Left ventricle myocardium superior (tissue), 1 donor: ENCODE measurements at regions not wholly inside any gene's neighbourhood (a gene's known extent, or its start where the extent isn't known, plus 50 kb on each side); places are given as distances from the start of the nearest gene placed in this dataset.
"Not testable (repeated sequence)": the region's sequence is repeated elsewhere in the genome, so short reads cannot be mapped to it uniquely, and the experiment has no call there.

Experiments
- ATAC-seq: fragments of 200-7000 bp; cut with Tn5 transposase; one replicate; pipeline ENCODE4 v1.9.1; 2020; ENCODE audit warnings: mild to moderate bottlenecking, moderate library complexity
- DNase-seq: peaks from one replicate; pipeline ENCODE4 v3.0.0-alpha.2; 2020
- intact Hi-C: fragments of 100-400 bp; cut with micrococcal nuclease; formaldehyde crosslinking; loops from one replicate; pipeline ENCODE4 v1.11.0; 2022
- donor health status: DM: no; HTN: yes; CAD: no; lungs with severe emphysema.

DNA sequence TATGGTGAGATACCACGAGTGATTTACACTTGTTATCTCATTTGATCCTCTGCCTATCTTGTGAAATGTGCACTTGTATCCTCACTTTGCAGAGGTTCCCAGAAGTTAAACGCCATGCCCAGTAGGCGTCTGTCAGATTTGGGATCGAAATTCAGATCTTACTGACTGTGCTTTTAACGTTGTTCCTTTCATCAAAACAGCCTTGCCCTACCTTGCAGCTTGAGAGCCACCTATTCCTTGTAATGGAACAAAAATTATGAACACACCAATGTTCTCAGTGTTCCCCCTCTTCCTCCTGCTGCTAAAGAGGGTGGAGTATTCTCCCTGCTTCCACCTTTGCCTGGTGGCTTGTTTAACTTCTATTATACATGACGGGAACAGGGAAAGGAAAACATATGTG, 257.0 kb downstream of the MSX2 start:
- DNase-seq: no peak
- no peak for ATAC-seq
- intact Hi-C loops: no loop called here

GRCh38 chr5:174980952-174981351, 256.6 kb downstream of the MSX2 start:
- DNase-seq (no peak), ATAC-seq (no peak)
- intact Hi-C loops: no loop called here

DNA sequence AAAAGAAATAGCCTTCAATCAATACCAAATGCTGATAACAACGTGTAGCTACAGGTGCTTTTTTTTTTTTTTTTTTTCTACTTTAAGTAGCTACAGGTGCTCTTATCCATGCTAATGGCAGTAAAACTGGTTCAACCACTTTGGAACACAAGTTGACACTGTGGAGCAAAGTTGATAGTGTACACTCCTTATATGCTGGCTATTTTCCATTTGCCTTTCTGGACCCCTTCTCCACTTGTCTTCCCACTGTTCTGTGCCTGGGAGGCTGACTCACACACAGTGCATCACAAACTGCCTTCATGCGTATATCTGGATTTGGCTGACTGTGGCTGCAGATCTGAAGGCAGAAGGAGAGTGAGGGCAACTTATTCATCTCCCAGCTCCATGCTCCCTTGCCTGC, 247.9 kb downstream of the MSX2 start:
- ATAC-seq (no peak), DNase-seq (no peak)
- intact Hi-C loops: no loop called here

GRCh38 chr5:174971210-174971609, 246.8 kb downstream of the MSX2 start:
- DNase-seq (no peak), ATAC-seq (no peak)

DNA sequence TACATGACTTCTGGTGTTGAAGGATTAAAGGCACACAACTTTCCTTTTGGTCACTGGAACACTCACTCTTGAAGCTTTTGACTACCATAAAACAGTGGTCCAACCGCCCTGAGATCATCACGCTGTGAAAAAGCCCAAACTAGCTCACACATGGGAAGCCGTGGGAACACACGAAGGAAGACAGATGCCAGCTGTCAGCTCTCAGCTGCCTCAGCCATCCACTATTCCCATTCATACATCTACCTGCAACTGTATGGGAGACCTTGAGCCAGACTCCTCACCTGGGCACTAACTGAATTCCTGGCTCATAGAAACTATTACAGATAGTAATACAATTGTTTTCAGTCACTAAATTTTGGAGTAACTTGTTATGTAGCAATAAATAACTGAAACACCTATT, 246.1 kb downstream of the MSX2 start:
- intact Hi-C loops: no loop called here

More at GRCh38 chr5:174971210-174971609, 246.8 kb downstream of the MSX2 start:
- intact Hi-C loops: no loop called here

GRCh38 chr5:174953871-174954270, 229.5 kb downstream of the MSX2 start:
- intact Hi-C loops: loop anchor here (10.0 kb wide), 1 partner anchor 491 kb away; the partner anchor contains the start of gene DRD1
- ATAC-seq (no peak), DNase-seq (no peak)

More for the DNA sequence above, 246.1 kb downstream of the MSX2 start:
- DNase-seq (no peak), ATAC-seq (no peak)

- ATAC-seq (peak; percentile 88), DNase-seq (peak; percentile 35)
- intact Hi-C loops: loop anchor here (10.0 kb wide), 1 partner anchor 494 kb away; the partner anchor contains the start of gene DRD1
Observed at GRCh38 chr5:174951151-174951780, 226.9 kb downstream of the MSX2 start.

DNA sequence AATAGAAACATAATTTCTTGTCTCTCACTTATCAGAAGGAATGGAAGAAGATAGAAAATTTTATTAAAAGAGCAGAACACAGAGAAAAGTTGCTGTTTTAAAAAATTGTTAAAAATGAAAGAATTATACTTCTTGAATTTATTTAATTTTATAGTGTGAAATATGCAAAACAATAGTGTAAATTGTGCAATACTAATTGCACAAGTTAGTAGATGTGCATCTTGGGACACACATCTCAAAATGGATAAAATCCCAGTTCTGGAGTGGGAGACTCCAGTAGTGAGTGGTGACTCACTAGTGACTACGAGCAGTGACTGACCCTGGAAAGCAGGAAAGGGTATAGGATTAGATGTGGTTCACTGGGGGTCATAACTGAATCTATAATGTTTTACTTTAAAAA, 223.2 kb downstream of the MSX2 start:
- DNase-seq (no peak), ATAC-seq (no peak)
- intact Hi-C loops: no loop called here

DNA sequence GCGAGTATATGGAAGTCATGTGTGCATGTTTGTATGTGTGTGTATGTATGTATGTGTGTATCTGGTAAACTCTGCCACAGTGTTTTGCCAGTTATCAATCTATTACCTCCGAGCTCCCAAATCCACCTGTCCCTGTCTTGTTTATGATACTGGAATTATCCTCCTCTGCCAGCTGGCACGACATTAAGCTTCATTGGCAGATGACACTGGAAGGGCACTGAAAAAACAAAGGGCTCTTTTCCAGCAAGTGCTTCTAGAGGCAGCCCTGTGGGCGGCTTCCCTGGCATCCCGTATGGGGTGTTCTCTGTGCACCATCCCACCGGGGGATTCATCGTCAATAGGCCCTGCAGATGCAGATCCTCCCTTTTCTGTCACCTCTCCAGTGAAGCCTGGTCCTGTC, 221.5 kb downstream of the MSX2 start:
- intact Hi-C loops: no loop called here
- DNase-seq (no peak), ATAC-seq (no peak)

- ATAC-seq (no peak), DNase-seq (no peak)
- intact Hi-C loops: no loop called here
Observed at GRCh38 chr5:174943785-174944184, 219.4 kb downstream of the MSX2 start.

DNA sequence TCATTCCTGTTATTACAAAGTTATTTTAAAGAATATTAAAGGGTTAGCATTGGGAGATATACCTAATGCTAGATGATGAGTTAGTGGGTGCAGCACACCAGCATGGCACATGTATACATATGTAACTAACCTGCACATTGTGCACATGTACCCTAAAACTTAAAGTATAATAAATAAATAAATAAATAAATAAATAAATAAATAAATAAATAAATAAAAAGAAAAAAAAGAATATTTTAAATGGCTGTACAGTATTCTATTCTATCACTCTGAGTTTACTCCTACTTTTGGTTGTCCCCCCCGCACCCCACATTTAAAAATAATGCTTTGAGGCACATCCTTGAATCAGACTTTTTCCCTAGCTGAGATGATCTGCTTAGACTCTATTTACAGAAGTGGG, 218.6 kb downstream of the MSX2 start:
- intact Hi-C loops, ATAC-seq, DNase-seq: not testable (repeated sequence)

DNA sequence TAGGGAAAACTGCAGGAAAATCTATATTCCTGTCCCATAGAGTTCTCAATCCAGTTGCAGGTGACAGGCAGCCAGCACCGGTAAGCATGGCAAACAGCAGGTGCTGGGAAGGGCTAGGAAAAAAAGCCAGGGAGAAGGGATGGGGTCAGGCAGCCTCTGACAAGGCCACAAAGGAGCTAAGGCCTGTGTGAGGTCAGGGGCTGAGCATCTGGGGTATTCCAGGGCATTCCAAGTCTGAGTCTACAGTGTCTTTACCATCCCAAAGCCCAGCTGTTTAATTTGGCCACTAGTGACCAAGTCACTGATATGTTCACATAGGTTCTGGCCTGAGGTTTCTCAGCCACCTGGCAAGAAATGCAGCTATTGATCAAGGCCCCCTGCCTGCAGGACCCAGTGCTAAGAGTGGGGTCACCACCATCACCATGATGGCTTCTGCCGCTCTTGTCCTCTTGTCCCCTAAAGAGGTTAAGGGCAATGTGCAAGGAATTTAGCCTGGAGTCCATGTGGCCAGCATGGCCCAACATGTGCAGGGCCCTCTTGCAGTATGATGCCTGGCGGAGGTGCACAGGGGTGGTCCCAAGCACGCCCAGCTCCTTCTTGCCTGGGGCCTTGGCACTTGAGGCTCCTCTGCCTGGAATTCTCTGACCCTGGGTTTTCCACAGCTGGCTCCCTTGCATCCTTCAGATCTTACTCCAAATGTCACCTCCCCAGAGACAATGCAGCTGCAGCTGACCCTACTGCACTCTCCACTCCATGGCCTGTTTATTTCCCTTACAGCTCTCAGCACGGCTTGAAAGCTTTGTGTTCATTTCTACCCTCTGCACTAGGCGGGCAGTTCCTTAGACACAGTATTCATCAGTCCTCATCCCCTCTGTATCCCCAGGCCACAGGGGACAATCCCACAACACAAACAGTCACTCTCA, 213.1 kb downstream of the MSX2 start:
- DNase-seq (no peak), ATAC-seq (peak; percentile 77)
- intact Hi-C loops: loop anchor here (10.0 kb wide), 1 partner anchor 523 kb away; no protein-coding TSS in a partner anchor

- DNase-seq: peak; percentile 68
- intact Hi-C loops: loop anchor here (10.0 kb wide), 1 partner anchor 521 kb away; no protein-coding TSS in a partner anchor
- ATAC-seq: peak; percentile 81
Observed at GRCh38 chr5:174935854-174936474, 211.6 kb downstream of the MSX2 start.

DNA sequence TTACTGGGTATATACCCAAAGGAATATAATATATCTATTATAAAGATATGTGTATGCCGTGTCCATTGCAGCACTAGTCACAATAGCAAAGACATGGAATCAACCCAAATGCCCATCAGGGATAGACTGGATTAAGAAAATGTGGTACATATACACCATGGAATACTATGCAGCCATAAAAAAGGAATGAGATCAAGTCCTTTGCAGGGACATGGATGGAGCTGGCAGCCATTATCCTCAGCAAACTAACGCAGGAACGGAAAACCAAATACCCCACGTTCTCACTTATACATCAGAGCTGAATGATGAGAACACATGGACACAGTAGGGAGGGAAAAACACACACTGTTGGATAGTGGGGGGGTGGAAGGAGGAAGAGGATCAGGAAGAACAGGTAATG, 206.7 kb downstream of the MSX2 start:
- ATAC-seq, DNase-seq: not testable (repeated sequence)
- intact Hi-C loops: loop anchor here (10.0 kb wide), 1 partner anchor 516 kb away; no protein-coding TSS in a partner anchor

DNA sequence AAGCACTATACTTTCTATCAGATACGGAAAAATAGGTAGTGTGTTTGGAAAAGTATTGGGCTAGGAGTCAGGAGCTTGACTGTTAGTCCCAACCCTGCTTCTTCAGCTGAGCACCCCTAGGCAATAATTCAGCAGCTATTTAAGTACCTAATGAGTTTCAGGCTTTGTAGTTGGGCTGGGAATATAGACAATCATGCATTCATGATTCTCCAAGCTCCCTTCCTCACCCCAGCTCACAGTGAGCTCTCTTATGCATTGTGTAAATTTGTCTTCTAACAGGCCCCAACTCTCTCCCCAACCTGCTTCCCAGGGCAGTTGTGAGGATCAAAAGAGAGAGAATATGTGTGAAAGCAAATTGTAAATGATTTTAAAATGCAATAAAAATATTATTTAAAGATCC, 201.2 kb downstream of the MSX2 start:
- intact Hi-C loops: no loop called here
- DNase-seq: no peak
- ATAC-seq: no peak

GRCh38 chr5:174922955-174923354, 198.6 kb downstream of the MSX2 start:
- ATAC-seq: no peak
- intact Hi-C loops: no loop called here
- no peak for DNase-seq

- DNase-seq (no peak), ATAC-seq (no peak)
- intact Hi-C loops: no loop called here
Observed at GRCh38 chr5:174920906-174921550, 196.6 kb downstream of the MSX2 start.

DNA sequence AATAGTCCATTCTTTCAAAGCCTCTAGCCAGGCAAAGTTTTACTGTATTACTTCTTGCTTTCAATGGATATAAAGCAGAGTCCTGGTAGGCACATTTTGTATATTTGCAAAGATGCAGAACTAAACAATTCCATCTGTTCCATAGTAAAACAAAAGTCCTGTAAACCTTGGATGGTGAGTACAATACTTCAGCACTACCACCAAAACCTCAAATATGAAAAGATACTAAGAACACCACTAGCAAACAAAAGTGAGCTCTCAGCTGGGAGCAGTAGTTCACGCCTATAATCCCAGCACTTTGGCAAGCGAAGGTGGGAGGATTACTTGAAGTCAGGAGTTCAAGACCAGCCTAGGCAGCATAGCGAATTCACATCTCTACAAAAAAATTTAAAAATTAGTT, 195.0 kb downstream of the MSX2 start:
- DNase-seq (no peak), ATAC-seq (no peak)
- intact Hi-C loops: no loop called here

DNA sequence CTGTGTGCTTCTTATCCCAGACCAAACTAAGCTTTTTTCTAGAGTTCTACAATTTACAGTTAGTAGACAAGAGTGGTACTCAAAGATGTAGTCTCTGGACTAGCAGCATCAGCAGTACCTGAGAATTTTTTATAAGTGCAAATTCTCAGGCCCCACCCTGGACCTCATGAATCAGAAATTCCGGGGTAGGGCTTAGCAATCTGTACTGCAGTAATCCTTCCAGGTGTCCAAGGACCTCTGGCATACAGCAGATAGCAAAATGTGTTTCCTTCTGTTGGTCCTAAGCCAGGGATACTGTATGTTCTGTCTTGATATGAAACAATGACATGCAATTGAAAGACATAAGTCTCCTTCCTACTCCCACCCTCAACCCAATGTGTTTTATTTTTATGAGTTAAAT, 194.3 kb downstream of the MSX2 start:
- intact Hi-C loops: no loop called here
- ATAC-seq (no peak), DNase-seq (no peak)
